Stimulated activated CD8-positive, alpha-beta memory T cell treated with anti-CD3 and anti-CD28 coated beads, Interleukin-7, amount 100 ng/mL, for 48 hours (primary cell): ENCODE measurements at regions not wholly inside any gene's neighbourhood (a gene's known extent, or its start where the extent isn't known, plus 50 kb on each side); places are given as distances from the start of the nearest gene placed in this dataset.

Experiments
- DNase-seq, 2 donors: peaks; one replicate each; pipeline ENCODE4 v3.0.0-alpha.2; 2020; ENCODE audit warnings: low read depth in 1 of 2; ENCODE audit errors: extremely low read depth in 1 of 2

DNA sequence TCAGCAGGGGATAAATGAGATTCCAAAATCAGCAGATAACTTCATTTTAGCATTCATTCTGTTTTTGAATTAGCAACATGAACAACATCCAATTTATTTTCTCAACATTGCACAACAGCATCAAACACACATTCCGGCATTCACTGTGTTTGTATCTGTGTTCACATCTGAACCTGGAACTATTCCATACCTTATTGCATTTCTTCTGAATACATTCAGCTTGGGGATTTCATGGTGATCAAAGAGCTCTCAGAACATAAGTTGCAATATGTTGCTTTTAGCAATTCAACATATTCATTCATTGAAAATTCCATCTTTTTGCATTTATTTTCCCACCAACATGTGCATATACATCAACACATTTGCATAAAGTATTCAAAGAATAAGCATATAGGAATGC, 1431.7 kb upstream of the PIK3C3 start:
- DNase-seq: no peak

DNA sequence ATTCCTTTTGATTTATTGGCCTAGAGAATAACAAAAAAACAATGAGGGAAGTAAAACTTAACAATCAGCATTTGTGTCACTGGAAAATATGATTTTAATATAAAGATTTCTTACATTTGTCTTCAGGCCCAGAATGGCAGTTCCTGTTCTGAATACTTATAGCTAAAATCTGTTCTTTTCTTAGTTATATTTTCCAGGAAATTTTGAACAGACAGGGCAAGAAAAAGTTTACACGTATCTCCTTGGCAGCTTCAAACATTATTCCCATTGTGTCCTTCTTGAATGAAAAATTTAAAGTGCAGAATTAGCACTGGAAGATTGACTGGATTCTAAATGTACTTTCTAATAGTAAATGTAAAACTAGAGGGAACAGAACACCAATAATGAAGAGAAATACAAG, 1454.0 kb upstream of the PIK3C3 start:
- no peak for DNase-seq

DNA sequence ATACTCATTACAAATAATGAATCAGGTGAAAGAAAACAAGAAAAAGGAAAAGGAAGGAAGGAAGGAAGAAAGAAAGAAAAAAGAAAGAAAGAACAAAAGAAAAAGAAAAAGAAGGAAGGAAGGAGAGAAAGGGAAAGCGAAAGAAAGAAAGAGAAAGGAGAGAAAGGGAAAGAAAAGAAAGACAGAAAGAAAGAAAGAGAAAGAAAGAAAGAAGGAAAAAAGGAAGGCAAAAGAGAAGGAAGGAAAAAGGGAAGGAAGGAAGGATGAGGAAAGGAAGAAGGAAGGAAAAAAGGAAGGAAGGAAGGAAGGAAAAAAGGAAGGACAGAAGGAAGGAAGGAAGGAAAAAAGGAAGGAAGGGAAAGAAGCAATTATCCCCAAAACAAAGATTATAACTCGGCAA, 1460.4 kb upstream of the PIK3C3 start:
- no peak for DNase-seq

DNA sequence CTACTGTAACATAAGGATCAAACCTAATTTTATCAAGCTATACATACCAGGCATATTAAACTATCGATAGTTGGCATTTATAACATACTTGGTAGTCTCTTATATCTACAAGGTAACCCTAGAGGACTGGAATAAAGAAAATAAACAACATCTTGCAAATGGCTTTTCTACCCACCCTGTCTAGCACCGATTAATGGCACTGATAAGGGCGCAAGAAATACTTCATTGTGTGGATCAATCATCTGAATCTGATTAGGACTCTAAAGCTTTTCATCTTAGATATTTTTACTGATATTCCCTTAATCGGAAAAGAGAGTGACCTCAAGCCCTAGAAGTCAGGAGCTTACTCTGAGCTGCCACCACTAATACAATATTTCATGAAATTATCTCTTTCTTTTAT, 1461.7 kb upstream of the PIK3C3 start:
- DNase-seq: no peak

DNA sequence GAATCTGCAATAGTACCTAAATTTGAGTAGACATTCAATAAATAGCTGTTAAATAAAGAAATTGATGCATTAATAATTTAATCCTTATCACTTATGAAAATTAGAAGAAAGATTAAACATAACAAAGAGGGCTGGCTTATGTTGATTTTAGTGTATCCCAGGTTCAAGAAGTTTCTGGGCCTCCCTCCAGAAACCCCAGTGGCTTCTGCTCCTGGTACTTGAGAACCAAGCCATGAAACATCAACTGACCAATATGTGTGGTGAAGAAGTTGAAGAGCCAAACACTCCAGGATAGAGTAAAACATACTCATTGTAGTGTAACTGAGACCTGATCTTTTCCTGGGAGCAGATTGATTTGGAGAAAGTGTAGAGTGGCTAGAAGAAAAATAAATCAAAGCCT, 1465.7 kb upstream of the PIK3C3 start:
- no peak for DNase-seq

DNA sequence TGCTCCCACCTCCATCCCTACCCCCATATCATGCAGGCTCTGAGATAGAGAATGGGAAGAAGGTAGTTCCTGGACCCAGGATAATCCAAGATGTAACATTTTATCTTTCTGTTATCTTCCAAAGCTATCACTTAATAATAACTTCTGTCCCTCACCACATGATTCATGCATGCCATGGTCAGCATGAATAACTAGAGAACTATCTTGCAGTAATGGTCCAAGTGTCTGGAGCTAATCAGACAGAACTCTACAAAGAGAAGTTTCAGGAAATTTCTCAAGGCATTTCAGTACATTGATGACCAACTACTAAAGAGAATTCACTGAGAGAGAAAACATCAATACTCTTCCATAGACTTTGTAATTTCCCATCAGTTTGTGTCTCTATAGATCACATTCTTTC, 1469.7 kb upstream of the PIK3C3 start:
- no peak for DNase-seq

DNA sequence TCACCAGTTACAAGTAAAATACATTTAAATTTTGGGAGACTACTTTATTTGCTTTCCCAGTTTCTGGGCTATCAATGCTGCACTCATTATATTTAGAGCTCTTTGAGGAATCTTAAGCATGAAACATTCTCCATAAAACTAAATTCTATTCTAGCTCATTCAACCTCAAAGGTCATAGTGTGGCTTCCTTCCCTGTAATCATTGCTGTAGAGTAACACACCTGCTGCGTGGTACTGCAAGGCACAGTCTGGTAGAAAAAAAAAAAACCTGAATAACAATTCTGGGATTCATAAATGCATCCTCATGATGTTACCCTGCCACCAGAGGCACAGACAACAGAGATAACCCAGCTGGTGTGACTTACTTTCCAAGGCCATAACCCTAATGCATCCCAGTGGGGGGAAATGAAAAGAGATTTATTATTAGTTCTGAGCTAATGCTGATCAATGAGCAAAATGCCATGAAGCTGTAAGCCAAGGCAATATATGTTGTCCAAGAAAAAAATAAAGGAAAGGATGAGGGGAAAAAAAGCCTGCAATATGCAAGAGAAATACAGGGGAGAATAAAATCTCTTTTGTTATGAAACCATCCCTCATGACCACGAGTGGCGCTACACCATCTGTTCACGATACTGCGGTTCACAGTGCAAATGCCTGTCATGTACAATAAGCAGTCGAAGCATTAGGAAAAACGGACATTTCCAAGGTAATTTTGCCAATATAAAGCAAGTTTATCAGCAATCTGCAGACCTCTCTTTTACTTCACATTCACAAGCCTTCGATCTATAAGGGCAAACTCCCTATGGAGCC, 1481.6 kb upstream of the PIK3C3 start:
- no peak for DNase-seq

DNA sequence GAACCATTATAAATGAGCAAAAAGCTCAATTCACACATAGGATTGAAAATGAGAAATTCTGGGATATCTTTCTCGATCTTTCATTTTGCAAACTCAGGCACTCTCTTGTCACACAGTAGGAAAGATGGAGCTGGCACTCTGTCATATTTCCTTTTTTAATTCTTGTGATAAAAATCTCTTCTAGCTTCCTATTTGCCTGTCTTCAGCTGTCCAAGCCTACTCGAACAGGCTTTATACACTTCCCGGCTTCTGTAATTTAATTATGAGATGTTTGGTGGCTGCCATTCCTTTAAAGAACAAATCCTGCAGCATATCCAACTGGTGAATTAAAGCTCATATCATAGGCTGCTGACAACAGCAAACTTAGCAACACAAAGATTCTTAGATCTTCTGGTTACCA, 1484.3 kb upstream of the PIK3C3 start:
- no peak for DNase-seq

DNA sequence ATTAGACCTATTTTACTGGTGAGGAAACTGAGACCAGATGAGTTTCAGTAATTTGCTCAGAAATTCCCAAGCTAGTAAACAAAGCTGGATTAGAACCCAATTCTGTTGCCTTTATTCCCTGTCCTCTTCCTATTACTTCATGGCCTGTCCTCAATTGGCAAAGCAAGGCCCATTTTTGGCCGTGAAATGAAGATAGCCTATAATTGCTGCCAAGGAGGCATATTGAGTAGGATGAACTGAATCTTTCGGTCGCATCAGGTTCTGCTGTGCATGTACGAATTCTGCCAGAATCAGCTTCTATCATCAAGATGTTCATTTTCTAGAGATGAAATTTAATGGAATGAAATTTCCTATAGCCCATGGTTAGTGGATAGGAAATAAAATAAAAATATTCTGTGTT, 1485.2 kb upstream of the PIK3C3 start:
- no peak for DNase-seq

DNA sequence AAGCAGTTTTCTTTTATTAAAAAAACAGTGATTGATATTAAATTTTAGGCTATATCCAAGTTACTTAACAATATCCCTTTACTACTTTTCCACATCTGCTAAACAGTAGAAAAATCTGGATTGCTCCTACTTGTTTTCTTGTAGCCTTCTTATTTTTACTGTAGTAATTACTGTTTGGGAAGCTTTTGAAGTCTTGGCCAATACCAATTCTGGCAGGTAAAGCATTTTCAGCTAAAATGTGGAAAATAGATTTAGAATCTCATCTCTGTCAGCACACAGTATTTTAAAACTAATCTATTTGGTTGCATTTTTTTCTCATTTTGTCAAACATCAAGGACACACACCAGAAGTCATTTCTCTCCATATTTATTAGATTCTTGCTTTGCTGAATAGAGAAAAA, 1485.7 kb upstream of the PIK3C3 start:
- DNase-seq: no peak

DNA sequence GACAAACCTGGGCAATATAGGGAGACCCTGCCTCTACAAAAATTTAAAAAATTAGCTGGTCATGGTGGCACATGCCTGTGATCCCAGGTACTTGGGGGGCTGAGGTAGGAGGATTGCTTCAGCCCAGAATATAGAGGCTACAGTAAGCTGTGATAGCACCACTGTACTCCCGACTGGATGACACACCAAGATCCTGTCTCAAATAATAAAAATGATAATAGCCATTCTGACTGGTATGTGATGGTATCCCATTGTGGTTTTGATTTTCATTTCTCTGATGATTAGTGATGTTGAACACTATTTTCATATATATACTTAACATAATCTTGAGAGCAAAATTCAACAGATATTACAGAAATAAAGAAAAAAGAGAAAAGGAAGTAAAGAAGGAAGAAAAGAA, 1491.0 kb upstream of the PIK3C3 start:
- DNase-seq: no peak

DNA sequence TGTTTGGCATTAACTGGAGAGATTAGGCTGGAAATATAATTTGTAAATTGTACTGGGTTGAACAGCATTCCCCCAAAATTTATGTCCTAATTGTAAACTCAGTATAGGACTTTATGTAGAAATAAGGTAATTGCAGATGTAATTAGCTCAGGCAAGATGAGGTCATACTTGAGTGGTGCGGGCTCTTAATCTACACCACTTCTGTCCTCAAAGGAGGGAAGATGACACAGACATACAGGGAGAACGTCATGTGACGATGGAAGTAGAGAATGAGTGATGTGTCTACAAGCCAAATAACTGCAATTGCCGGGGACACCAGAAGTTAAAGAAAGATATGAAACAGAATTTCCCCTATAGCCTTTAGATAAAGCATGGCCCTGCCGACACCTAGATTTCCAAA, 1501.1 kb upstream of the PIK3C3 start:
- no peak for DNase-seq

DNA sequence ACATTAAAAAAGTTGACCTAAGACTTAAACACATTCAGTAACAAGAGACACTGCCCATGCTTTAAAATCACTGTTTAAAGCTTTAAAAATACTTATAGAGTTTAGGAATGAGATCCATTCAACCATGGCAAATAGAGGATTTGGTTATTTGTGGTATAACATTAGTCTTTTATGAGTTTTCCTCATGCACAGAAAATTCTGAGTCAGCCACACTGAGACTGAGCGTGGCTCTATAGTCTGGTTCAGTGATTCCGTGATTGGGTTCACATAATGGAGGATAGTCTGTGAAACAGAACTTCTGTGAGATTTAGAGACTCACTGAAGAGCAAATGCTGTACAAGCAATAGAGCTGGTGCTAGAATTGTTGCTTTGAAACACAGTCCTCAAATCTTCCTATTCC, 1502.4 kb upstream of the PIK3C3 start:
- no peak for DNase-seq

DNA sequence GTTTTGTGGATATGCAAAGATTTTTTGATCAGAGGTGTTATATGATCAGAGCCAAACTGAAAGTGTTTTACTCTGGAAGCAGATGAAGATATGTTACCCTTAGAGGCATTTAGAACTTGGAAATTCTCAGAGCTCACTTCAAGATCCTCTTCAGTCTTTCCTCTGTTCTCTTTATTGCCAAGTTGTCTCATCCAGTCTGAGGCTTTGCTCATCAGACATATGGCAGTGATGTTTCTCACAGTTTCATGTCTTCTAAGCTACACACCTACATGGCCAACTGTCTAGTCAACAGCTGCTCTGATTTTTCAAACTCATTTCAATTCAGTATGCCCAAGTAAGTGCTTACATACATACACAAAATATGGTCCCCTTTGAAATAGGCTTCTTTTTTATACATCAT, 1504.3 kb upstream of the PIK3C3 start:
- no peak for DNase-seq

DNA sequence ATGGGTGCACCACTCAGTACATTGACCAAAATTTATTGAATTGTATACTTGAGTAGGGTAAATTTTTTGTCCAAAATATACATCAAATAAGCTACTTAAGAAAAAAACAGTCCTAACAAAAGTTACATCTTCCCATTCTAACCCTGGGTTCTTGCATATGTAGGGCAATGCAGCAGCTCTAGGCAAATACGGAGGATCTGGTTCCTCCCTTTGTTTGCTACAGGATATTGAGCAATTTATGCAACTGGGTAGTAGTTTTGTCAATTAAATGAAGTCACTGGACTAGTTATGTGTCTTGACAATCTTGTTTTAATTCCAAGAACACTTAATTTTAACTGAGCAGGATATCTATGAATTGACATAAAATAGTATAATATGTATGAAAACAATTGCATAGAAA, 1507.2 kb upstream of the PIK3C3 start:
- no peak for DNase-seq

DNA sequence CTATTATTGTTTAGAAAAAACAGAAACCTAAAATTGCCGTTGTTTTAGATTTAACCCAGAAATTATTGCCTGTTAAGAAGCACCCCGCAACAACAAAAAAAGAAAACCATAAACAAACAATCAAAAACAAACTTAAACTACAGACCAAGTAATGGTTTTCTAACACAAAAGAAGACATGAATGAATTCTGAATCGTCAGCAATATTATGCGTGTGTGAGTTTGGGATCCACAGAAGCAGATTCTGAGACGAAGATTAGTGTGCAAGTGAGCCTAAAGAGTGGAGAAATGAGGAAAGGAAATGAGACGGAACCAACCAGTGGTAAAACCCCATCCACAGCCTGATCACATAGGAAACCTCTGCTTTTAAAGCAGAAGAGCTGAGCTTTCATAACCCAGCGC, 1514.9 kb upstream of the PIK3C3 start:
- no peak for DNase-seq

DNA sequence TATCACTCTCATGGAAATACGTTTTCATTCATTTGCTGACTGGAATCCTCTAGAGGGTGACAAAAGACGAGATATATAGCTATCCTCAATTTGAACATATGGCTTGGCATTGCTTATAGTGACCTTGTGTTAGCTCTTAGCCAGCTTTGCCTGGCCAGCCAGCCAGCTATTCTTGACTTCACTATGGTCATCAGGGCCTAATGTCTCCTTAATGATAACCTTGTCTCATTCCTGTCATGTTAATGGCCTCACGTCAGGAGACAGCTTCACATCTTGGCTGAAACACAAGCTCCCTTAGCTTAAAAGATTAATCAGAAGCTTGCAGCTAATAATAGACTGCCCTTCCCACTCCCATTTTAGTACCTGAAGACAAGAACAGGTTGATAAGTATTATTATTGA, 1517.5 kb upstream of the PIK3C3 start:
- DNase-seq: no peak

DNA sequence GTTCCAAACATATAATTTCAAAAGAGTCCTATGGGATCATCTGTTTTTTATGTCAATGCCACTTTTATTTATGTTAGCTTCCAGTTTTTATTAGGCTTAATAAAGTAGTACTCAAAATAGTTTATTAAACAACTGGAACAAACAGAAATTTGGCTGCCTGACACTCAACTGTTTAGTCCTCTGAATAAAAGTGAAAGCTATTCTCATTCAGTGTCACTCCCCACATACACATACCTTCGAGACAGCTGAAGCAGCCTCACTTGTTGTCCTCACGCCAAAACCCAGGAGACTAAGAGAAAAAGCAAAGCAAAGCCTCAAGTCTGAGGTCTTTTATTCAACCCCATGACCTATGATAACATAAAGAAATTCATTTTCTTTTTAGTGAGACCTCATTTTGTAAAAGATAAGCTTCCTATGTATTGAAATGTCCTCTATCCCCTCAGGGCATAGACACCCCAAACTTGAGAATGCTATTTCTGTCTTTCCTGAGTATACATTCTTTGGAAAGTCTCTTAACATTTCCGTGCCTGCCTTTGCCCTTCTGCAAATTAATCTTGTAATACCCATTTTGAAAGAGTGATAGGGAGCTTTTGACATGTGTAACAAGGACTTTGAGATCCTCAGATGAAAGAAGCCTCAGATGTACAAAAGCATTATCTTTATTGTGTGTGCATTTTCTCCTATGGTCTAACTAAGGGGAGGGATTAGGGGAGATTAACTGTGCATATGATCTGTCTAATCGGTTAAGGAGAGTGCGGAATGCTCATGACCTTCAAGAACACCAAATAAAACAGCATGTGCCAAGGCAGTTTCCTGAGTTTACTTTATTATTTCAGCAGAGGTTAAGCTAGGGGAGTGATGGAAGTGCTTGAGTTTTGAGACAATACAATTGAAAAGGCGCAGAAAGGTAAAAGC, 1523.7 kb upstream of the PIK3C3 start:
- no peak for DNase-seq

DNA sequence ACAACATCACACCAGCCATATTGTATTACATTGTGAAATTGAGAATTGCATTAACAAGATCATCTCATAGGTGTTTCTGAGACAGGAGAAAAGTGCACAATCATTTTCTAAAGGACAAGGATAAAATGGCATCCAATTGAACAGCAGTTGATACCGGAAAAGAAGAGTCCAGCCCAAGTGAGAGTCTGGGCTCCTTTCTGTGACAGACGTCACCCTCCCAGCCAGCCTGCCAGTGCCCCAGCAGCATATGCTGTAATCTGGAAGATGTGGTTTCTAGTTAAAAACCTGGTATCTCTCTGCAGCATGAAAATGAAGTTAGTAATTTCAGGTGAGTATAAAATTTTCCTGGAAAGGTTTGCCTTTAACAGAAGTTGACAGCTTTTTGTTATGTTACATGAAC, 1531.7 kb upstream of the PIK3C3 start:
- no peak for DNase-seq

DNA sequence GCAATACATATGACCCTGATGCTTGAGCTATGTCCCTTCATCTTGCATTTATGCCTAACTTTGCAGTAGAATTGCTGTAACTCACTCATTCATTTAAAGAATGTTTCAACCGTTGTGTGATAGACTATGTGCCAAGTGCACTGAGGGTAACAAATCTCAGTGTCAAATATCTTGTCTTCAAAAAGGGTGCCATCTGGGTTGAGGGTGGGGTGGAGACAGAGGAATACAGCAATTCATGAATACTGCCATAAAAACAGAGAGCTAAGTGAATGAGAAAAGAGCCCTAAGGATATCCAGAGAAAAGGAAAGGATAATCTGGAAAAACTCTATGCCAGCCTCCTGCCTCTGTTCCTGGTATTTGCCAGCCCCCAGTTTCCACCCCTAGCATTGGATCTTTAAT, 1534.4 kb upstream of the PIK3C3 start:
- DNase-seq: no peak

DNA sequence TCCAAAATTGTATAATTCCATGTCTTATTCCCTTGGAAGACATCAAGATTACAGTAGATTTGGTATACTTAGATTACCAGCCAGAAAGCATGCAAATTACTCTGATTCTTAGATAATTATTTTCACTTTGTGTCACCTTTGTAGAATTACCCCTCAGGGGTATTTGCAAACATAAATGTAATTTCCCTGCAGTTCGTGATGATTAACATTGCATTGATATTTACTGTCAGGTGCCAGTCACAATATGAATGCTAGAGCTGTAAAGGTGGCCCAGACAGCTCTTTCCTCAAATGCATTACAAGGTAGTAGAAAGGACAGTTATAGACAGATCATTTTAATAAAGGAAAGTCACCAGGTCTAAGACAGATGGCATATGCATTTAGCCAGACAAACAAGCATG, 1537.5 kb upstream of the PIK3C3 start:
- no peak for DNase-seq

DNA sequence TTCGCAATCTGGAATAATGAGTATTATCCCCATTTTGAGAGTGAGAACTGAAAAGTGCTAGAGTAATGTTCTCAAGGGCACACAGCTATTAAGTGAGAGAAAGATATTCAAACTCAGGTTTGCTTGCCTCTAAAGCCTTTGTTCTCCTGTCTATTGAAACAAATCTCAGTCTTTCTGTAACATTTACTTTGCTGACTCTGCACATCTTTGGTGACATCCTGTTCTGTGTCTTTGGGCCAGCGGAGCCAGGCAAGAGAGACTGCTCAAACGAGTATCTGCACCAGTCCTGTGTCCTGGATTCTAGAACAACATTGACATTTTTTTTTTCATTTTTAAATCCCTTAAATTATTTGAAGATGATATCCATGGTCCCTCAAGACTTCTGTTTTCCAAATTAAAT, 1539.2 kb upstream of the PIK3C3 start:
- no peak for DNase-seq
